HL-60 (cell line): ENCODE measurements at regions not wholly inside any gene's neighbourhood (a gene's known extent, or its start where the extent isn't known, plus 50 kb on each side); places are given as distances from the start of the nearest gene placed in this dataset.

Source experiments
- DNase-seq, 2 experiments: peaks; one replicate each; pipeline ENCODE4 v3.0.0-alpha.2; 2010 to 2020; ENCODE audit warnings: low read depth in 1 of 2, low spot score in 1 of 2
- H3K27ac ChIP-seq: fragments of 250-450 bp; sonication (Bioruptor Pico); replicated peaks from 2 replicates; pipeline ENCODE4 v1.5.1; 2020; ENCODE audit warnings: mild to moderate bottlenecking, moderate library complexity
- H3K27me3 ChIP-seq: fragments of 250-450 bp; sonication (Bioruptor Pico); 2 replicates; pipeline ENCODE4 v1.5.1; 2021; ENCODE audit warnings: mild to moderate bottlenecking, moderate library complexity; ENCODE audit not compliant: insufficient read depth, poor library complexity, severe bottlenecking
- H3K4me3 ChIP-seq: replicated peaks from 2 replicates; pipeline ENCODE4 v1.5.1; 2011; ENCODE audit warnings: mild to moderate bottlenecking, control low read depth, low read length; ENCODE audit not compliant: insufficient read depth
- CTCF ChIP-seq: IDR thresholded peaks from one replicate; pipeline ENCODE4 v1.5.1; 2011; ENCODE audit warnings: low read length, control low read depth, inconsistent platforms; ENCODE audit not compliant: insufficient read depth
- GABPA ChIP-seq: IDR thresholded peaks from 2 replicates; pipeline ENCODE4 v1.6.1; 2012; ENCODE audit warnings: low read depth
- POLR2AphosphoS5 ChIP-seq: IDR thresholded peaks from 2 replicates; pipeline ENCODE4 v1.6.1; 2012; ENCODE audit warnings: low read depth
- REST ChIP-seq: IDR thresholded peaks from 2 replicates; pipeline ENCODE4 v1.6.1; 2012; ENCODE audit warnings: low read depth; ENCODE audit not compliant: insufficient replicate concordance
- SPI1 ChIP-seq: IDR thresholded peaks from 2 replicates; pipeline ENCODE4 v1.6.1; 2012; ENCODE audit warnings: low read depth, mild to moderate bottlenecking, borderline replicate concordance

GRCh38 chr3:163561151-163561550, 1517.1 kb downstream of the SI start:
- TF ChIP-seq POLR2AphosphoS5 (no peak), GABPA (no peak), REST (no peak), CTCF (no peak), SPI1 (no peak)
- no peak for DNase-seq
- Histone ChIP-seq H3K4me3 (no peak overlapping the region), H3K27me3 (no peaks in the 10 kb centered on the region), H3K27ac (no peak overlapping the region)

GRCh38 chr3:163560459-163560858, 1517.8 kb downstream of the SI start:
- Histone ChIP-seq H3K4me3 (no peak overlapping the region), H3K27ac (no peak overlapping the region), H3K27me3 (no peaks in the 10 kb centered on the region)
- DNase-seq, result no peak
- no peak for TF ChIP-seq REST
- TF ChIP-seq GABPA, result no peak
- no peak for TF ChIP-seq POLR2AphosphoS5
- no peak for TF ChIP-seq CTCF
- TF ChIP-seq SPI1, result no peak

GRCh38 chr3:163556813-163557523, 1521.3 kb downstream of the SI start:
- TF ChIP-seq CTCF (no peak), SPI1 (no peak), GABPA (no peak), POLR2AphosphoS5 (no peak), REST (no peak)
- no peak for DNase-seq
- Histone ChIP-seq H3K27me3 (no peaks in the 10 kb centered on the region), H3K27ac (no peak overlapping the region), H3K4me3 (no peak overlapping the region)
